ENCODE measurements at regions not wholly inside any gene's neighbourhood (a gene's known extent, or its start where the extent isn't known, plus 50 kb on each side); places are given as distances from the start of the nearest gene placed in this dataset.
"Not testable (repeated sequence)": the region's sequence is repeated elsewhere in the genome, so short reads cannot be mapped to it uniquely, and the experiment has no call there.

- H3K79me2 ChIP-seq (ENCODE audit: insufficient read depth, low read length); POLR2A ChIA-PET; intact Hi-C loops (cut with micrococcal nuclease); H3K27ac ChIP-seq (ENCODE audit: low read depth, low read length); ATAC-seq; CTCF ChIA-PET; H3K4me2 ChIP-seq (ENCODE audit: low read length); H3K36me3 ChIP-seq (ENCODE audit: control insufficient read depth in 1 of 2, insufficient read depth in 2 of 2, low read length in 2 of 2); DNase-seq (ENCODE audit: low read depth, low spot score); BruUV-seq (replicated peaks); H3K4me3 ChIP-seq (replicated peaks in 1 of 2; ENCODE audit: low read depth in 1 of 2, low read length in 2 of 2); H3K9me2 ChIP-seq (ENCODE audit: insufficient read depth); H3K27me3 ChIP-seq (ENCODE audit: insufficient read depth, low read length); RAD21 ChIA-PET (ENCODE audit: low non-redundant PET in 1 of 2, low total read pairs in 2 of 2, uncharacterized antibody in 2 of 2, unreplicated experiment in 2 of 2); H3K4me1 ChIP-seq (ENCODE audit: control insufficient read depth in 1 of 2, insufficient read depth in 2 of 2, low read length in 2 of 2); H4K20me1 ChIP-seq (ENCODE audit: insufficient read depth); H3K9me3 ChIP-seq (ENCODE audit: control insufficient read depth in 1 of 2, insufficient read depth in 1 of 2, low read depth in 1 of 2, low read length in 2 of 2); H2AFZ ChIP-seq (ENCODE audit: low read depth, low read length, poor library complexity, severe bottlenecking); H3K9ac ChIP-seq (ENCODE audit: low read length): not testable (repeated sequence)
Measured at GRCh38 chr2:7641272-7641671, 724.1 kb downstream of the RNF144A start.

- intact Hi-C loops (cut with micrococcal nuclease), result no loop called here
- TF ChIP-seq TCF7L2 (IDR thresholded peaks at IDR 0.05; ENCODE audit: borderline replicate concordance, extremely low read depth, insufficient read depth, insufficient read length) (no peak), ZFX (IDR thresholded peaks at IDR 0.05) (no peak), CBX3 (IDR thresholded peaks at IDR 0.05; ENCODE audit: low read depth) (no peak), FOSL1 (IDR thresholded peaks at IDR 0.05; ENCODE audit: low read depth) (no peak)
- ChIA-PET RAD21 (ENCODE audit: low non-redundant PET in 1 of 2, low total read pairs in 2 of 2, uncharacterized antibody in 2 of 2, unreplicated experiment in 2 of 2) (no interaction called here), CTCF (no interaction called here), POLR2A (no interaction called here)
- Histone ChIP-seq H3K9me3 (ENCODE audit: control insufficient read depth in 1 of 2, insufficient read depth in 1 of 2, low read depth in 1 of 2, low read length in 2 of 2) (no peaks in the 10 kb centered on the region), H3K79me2 (ENCODE audit: insufficient read depth, low read length) (no peaks in the 10 kb centered on the region), H2AFZ (ENCODE audit: low read depth, low read length, poor library complexity, severe bottlenecking) (no peak overlapping the region), H3K4me3 (replicated peaks in 1 of 2; ENCODE audit: low read depth in 1 of 2, low read length in 2 of 2) (no peak overlapping the region), H3K36me3 (ENCODE audit: control insufficient read depth in 1 of 2, insufficient read depth in 2 of 2, low read length in 2 of 2) (no peaks in the 10 kb centered on the region), H3K27me3 (ENCODE audit: insufficient read depth, low read length) (no peaks in the 10 kb centered on the region), H3K9ac (ENCODE audit: low read length) (no peak overlapping the region), H3K27ac (ENCODE audit: low read depth, low read length) (no peak overlapping the region), H4K20me1 (ENCODE audit: insufficient read depth) (no peaks in the 10 kb centered on the region), H3K9me2 (ENCODE audit: insufficient read depth) (no peaks in the 10 kb centered on the region), H3K4me1 (ENCODE audit: control insufficient read depth in 1 of 2, insufficient read depth in 2 of 2, low read length in 2 of 2) (no peaks in the 10 kb centered on the region), H3K4me2 (ENCODE audit: low read length) (no peak overlapping the region)
- no peak for ATAC-seq
- BruUV-seq (replicated peaks), result no TSS peak
- no peak for DNase-seq (ENCODE audit: low read depth, low spot score)
Measured at GRCh38 chr2:7646024-7646423, 728.8 kb downstream of the RNF144A start.

GRCh38 chr2:7646661-7647060 lies 729.4 kb downstream of the RNF144A start:
- H3K4me2 ChIP-seq (ENCODE audit: low read length), result no peak overlapping the region
- no TSS peak for BruUV-seq (replicated peaks)
- POLR2A ChIA-PET, result no interaction called here
- H3K9me2 ChIP-seq (ENCODE audit: insufficient read depth), result no peaks in the 10 kb centered on the region
- H3K79me2 ChIP-seq (ENCODE audit: insufficient read depth, low read length), result no peaks in the 10 kb centered on the region
- no peak overlapping the region for H3K27ac ChIP-seq (ENCODE audit: low read depth, low read length)
- no peaks in the 10 kb centered on the region for H3K36me3 ChIP-seq (ENCODE audit: control insufficient read depth in 1 of 2, insufficient read depth in 2 of 2, low read length in 2 of 2)
- H3K27me3 ChIP-seq (ENCODE audit: insufficient read depth, low read length), result no peaks in the 10 kb centered on the region
- no peak overlapping the region for H2AFZ ChIP-seq (ENCODE audit: low read depth, low read length, poor library complexity, severe bottlenecking)
- no peak overlapping the region for H3K9ac ChIP-seq (ENCODE audit: low read length)
- H3K4me3 ChIP-seq (replicated peaks in 1 of 2; ENCODE audit: low read depth in 1 of 2, low read length in 2 of 2), result no peak overlapping the region
- DNase-seq (ENCODE audit: low read depth, low spot score), result no peak
- ATAC-seq, result no peak
- no peaks in the 10 kb centered on the region for H3K4me1 ChIP-seq (ENCODE audit: control insufficient read depth in 1 of 2, insufficient read depth in 2 of 2, low read length in 2 of 2)
- no peaks in the 10 kb centered on the region for H4K20me1 ChIP-seq (ENCODE audit: insufficient read depth)
- RAD21 ChIA-PET (ENCODE audit: low non-redundant PET in 1 of 2, low total read pairs in 2 of 2, uncharacterized antibody in 2 of 2, unreplicated experiment in 2 of 2), result no interaction called here
- CTCF ChIA-PET, result no interaction called here
- intact Hi-C loops (cut with micrococcal nuclease), result no loop called here
- no peaks in the 10 kb centered on the region for H3K9me3 ChIP-seq (ENCODE audit: control insufficient read depth in 1 of 2, insufficient read depth in 1 of 2, low read depth in 1 of 2, low read length in 2 of 2)
- TF ChIP-seq ATF3 (IDR thresholded peaks at IDR 0.05) (no peak), POLR2AphosphoS5 (IDR thresholded peaks at IDR 0.05; ENCODE audit: low read depth, low read length) (no peak), ZNF274 (IDR thresholded peaks at IDR 0.05; ENCODE audit: low read depth, low read length) (no peak), CEBPB (IDR thresholded peaks at IDR 0.05; ENCODE audit: low read depth) (no peak), TCF7L2 (IDR thresholded peaks at IDR 0.05; ENCODE audit: borderline replicate concordance, extremely low read depth, insufficient read depth, insufficient read length) (no peak), FOSL1 (IDR thresholded peaks at IDR 0.05; ENCODE audit: low read depth) (no peak), SP1 (IDR thresholded peaks at IDR 0.05; ENCODE audit: low read depth) (no peak), ELF1 (IDR thresholded peaks at IDR 0.05; ENCODE audit: borderline replicate concordance, low read depth) (no peak)
- TF ChIP-seq, protein P1, sequence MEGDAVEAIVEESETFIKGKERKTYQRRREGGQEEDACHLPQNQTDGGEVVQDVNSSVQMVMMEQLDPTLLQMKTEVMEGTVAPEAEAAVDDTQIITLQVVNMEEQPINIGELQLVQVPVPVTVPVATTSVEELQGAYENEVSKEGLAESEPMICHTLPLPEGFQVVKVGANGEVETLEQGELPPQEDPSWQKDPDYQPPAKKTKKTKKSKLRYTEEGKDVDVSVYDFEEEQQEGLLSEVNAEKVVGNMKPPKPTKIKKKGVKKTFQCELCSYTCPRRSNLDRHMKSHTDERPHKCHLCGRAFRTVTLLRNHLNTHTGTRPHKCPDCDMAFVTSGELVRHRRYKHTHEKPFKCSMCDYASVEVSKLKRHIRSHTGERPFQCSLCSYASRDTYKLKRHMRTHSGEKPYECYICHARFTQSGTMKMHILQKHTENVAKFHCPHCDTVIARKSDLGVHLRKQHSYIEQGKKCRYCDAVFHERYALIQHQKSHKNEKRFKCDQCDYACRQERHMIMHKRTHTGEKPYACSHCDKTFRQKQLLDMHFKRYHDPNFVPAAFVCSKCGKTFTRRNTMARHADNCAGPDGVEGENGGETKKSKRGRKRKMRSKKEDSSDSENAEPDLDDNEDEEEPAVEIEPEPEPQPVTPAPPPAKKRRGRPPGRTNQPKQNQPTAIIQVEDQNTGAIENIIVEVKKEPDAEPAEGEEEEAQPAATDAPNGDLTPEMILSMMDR (IDR thresholded peaks at IDR 0.05 in 2 of 3, conservative IDR thresholded peaks at IDR 0.05 in 1 of 3; ENCODE audit: borderline replicate concordance in 1 of 3, insufficient read depth in 1 of 3, low read depth in 2 of 3, low read length in 2 of 3), result no peak
